B cell (primary cell): ENCODE measurements at regions not wholly inside any gene's neighbourhood (a gene's known extent, or its start where the extent isn't known, plus 50 kb on each side); places are given as distances from the start of the nearest gene placed in this dataset.

Experiments used
- ATAC-seq: fragments of 200-7000 bp; cut with Tn5 transposase; one replicate; pipeline ENCODE4 v1.10.0; 2021; ENCODE audit warnings: low read depth, mild to moderate bottlenecking, moderate number of reproducible peaks, moderate library complexity
- CTCF ChIA-PET: fragments of 350-600 bp; sonication (Branson Sonifier 250); formaldehyde crosslinking; loops from one replicate; lab custom pipeline; 2021; ENCODE audit warnings: antibody characterized with exemption, inconsistent platforms; lab: Charles Lee
- POLR2A ChIA-PET: fragments of 350-600 bp; sonication (Branson Sonifier 250); formaldehyde crosslinking; loops from one replicate; lab custom pipeline; 2021; ENCODE audit warnings: antibody characterized with exemption; lab: Charles Lee
- DNase-seq: peaks from one replicate; pipeline ENCODE4 v3.0.0; 2013
- H2AFZ ChIP-seq: 2 replicates; pipeline ENCODE4 v1.6.1; 2012; ENCODE audit warnings: mild to moderate bottlenecking, low read depth, low read length; ENCODE audit not compliant: insufficient read depth, poor library complexity, severe bottlenecking
- H3K27ac ChIP-seq, 2 donors: 1 replicate in 1 of 2; 2 replicates in 1 of 2; pipeline ENCODE4 v1.5.1; 2012 to 2013; ENCODE audit warnings: low read length in 2 of 2, mild to moderate bottlenecking in 2 of 2, moderate library complexity in 1 of 2
- H3K27me3 ChIP-seq, 4 experiments: fragments of 200-600 bp in 1 of 4; sonication (generic) in 1 of 4; replicated peaks in 1 of 4; 1 replicate in 2 of 4; 2 replicates in 2 of 4; pipeline versions ENCODE4 v1.6.1 to v1.7.0; 2013 to 2016; ENCODE audit warnings: low read length in 3 of 4, mild to moderate bottlenecking in 2 of 4, mixed read lengths in 1 of 4, moderate library complexity in 1 of 4; ENCODE audit not compliant: insufficient read depth in 4 of 4, control insufficient read depth in 3 of 4; ENCODE audit errors: control extremely low read depth in 1 of 4
- H3K36me3 ChIP-seq, 2 experiments: replicated peaks in 1 of 2; 1 replicate in 1 of 2; 2 replicates in 1 of 2; pipeline versions ENCODE4 v1.6.1 to v1.7.1; 2013; ENCODE audit warnings: low read length in 1 of 2; ENCODE audit not compliant: insufficient read depth in 2 of 2, control insufficient read depth in 1 of 2; ENCODE audit errors: control extremely low read depth in 1 of 2, extremely low read depth in 1 of 2
- H3K4me1 ChIP-seq, 2 donors: fragments of 200-600 bp in 1 of 2; sonication (generic) in 1 of 2; 1 replicate in 1 of 2; 2 replicates in 1 of 2; pipeline versions ENCODE4 v1.5.1 to v1.6.1; 2013 to 2017; ENCODE audit warnings: low read length in 2 of 2; ENCODE audit not compliant: control insufficient read depth in 2 of 2, insufficient read depth in 2 of 2
- H3K4me2 ChIP-seq: replicated peaks from 2 replicates; pipeline ENCODE3; 2012; ENCODE audit warnings: mild to moderate bottlenecking, low read depth, low read length; ENCODE audit not compliant: poor library complexity, severe bottlenecking
- H3K4me3 ChIP-seq, 5 experiments: fragments of 200-600 bp in 1 of 5; sonication (generic) in 1 of 5; 1 replicate in 3 of 5; 2 replicates in 2 of 5; pipeline versions ENCODE4 v1.5.1 to v1.7.0; 2011 to 2016; ENCODE audit warnings: low read length in 4 of 5, mild to moderate bottlenecking in 4 of 5, low read depth in 2 of 5, control low read depth in 1 of 5, moderate library complexity in 1 of 5; ENCODE audit not compliant: insufficient read depth in 1 of 5; ENCODE audit errors: control extremely low read depth in 1 of 5, extremely low read depth in 1 of 5
- H3K79me2 ChIP-seq: fragments of 200-600 bp; sonication (generic); one replicate; pipeline ENCODE4 v1.6.0; 2016; ENCODE audit warnings: low read length; ENCODE audit not compliant: control insufficient read depth, insufficient read depth
- H3K9ac ChIP-seq: fragments of 200-600 bp; sonication (generic); 2 replicates; pipeline ENCODE4 v1.6.1; 2017; ENCODE audit warnings: mild to moderate bottlenecking, low read length, moderate library complexity
- H3K9me3 ChIP-seq, 3 donors: one replicate each; pipeline versions ENCODE4 v1.6.1 to v1.7.1; 2013; ENCODE audit warnings: low read length in 2 of 3; ENCODE audit not compliant: control insufficient read depth in 2 of 3, insufficient read depth in 1 of 3; ENCODE audit errors: control extremely low read depth in 1 of 3
- H4K20me1 ChIP-seq: 2 replicates; pipeline ENCODE4 v1.6.0; 2012; ENCODE audit warnings: mild to moderate bottlenecking, low read length; ENCODE audit not compliant: insufficient read depth, control insufficient read depth, poor library complexity, severe bottlenecking
- H3K27ac Mint-ChIP-seq: one replicate; pipeline ENCODE4 v1.8.0; 2021; ENCODE audit warnings: mixed read lengths
- H3K27me3 Mint-ChIP-seq: one replicate; pipeline ENCODE4 v1.8.0; 2021; ENCODE audit warnings: mixed read lengths
- H3K4me1 Mint-ChIP-seq: one replicate; pipeline ENCODE4 v1.8.0; 2021; ENCODE audit warnings: mixed read lengths
- H3K4me3 Mint-ChIP-seq: one replicate; pipeline ENCODE4 v1.8.0; 2021; ENCODE audit warnings: mixed read lengths
- H3K9me3 Mint-ChIP-seq: one replicate; pipeline ENCODE4 v1.8.0; 2022; ENCODE audit warnings: mixed read lengths; ENCODE audit not compliant: insufficient read depth
- CTCF ChIP-seq: fragments of 200-600 bp; IDR thresholded peaks from one replicate; pipeline ENCODE4 v1.8.0; 2022; ENCODE audit warnings: antibody characterized with exemption, mild to moderate bottlenecking
- EZH2 ChIP-seq: IDR thresholded peaks from 2 replicates; pipeline ENCODE4 v1.6.1; 2012; ENCODE audit warnings: borderline replicate concordance, low read depth, mild to moderate bottlenecking, moderate library complexity, low read length; ENCODE audit not compliant: insufficient read depth, poor library complexity, severe bottlenecking
- WGBS: methylation state at CpG from one replicate; pipeline ENCODE4 v1.1.5; 2013; ENCODE audit warnings: missing lambda C conversion rate; ENCODE audit not compliant: insufficient coverage; 5-methylcytosine and 5-hydroxymethylcytosine counted together
- intact Hi-C: fragments of 100-400 bp; cut with micrococcal nuclease; formaldehyde crosslinking; loops from one replicate; pipeline ENCODE4 v1.10.0; 2022

GRCh38 chr5:117945258-117945657 lies 1043.1 kb downstream of the DTWD2 start:
- H3K9me3 Mint-ChIP-seq = peaks cover 5% of the 10 kb centered on the region
- Histone ChIP-seq H2AFZ (no peak overlapping the region), H3K36me3 (no peaks in the 10 kb centered on the region), H3K79me2 (no peaks in the 10 kb centered on the region), H3K4me1 (no peaks in the 10 kb centered on the region), H3K27me3 (no peaks in the 10 kb centered on the region), H3K9ac (no peak overlapping the region), H3K27ac (no peak overlapping the region), H3K9me3 (peaks cover 0 to 4% (median 0%) of the 10 kb centered on the region in 3 donors), H4K20me1 (no peaks in the 10 kb centered on the region), H3K4me2 (no peak overlapping the region), H3K4me3 (no peak overlapping the region)
- no peaks in the 10 kb centered on the region for H3K4me1 Mint-ChIP-seq
- ChIA-PET CTCF (no interaction called here), POLR2A (no interaction called here)
- DNase-seq = no peak
- no peak overlapping the region for H3K4me3 Mint-ChIP-seq
- H3K27ac Mint-ChIP-seq = no peak overlapping the region
- intact Hi-C loops = no loop called here
- no peak for ATAC-seq
- no CpG with 5 or more reads among the region's 2 CpGs for WGBS
- TF ChIP-seq CTCF (no peak), EZH2 (no peak)
- H3K27me3 Mint-ChIP-seq = no peaks in the 10 kb centered on the region

GRCh38 chr5:117943541-117943940 lies 1044.8 kb downstream of the DTWD2 start:
- Mint-ChIP-seq H3K4me1 (no peaks in the 10 kb centered on the region), H3K9me3 (peaks cover 7% of the 10 kb centered on the region)
- POLR2A ChIA-PET = no interaction called here

More at GRCh38 chr5:117943541-117943940, 1044.8 kb downstream of the DTWD2 start:
- peaks cover 0 to 4% (median 0%) of the 10 kb centered on the region in 3 donors for H3K9me3 ChIP-seq
- TF ChIP-seq CTCF = no peak
- TF ChIP-seq EZH2 = no peak
- H3K27ac ChIP-seq = no peak overlapping the region
- ATAC-seq (no peak), DNase-seq (no peak)
- no peaks in the 10 kb centered on the region for H3K27me3 Mint-ChIP-seq
- no peak overlapping the region for H3K27ac Mint-ChIP-seq
- H3K9ac ChIP-seq = no peak overlapping the region
- H3K4me3 ChIP-seq = no peak overlapping the region
- H3K36me3 ChIP-seq = no peaks in the 10 kb centered on the region
- H3K4me2 ChIP-seq = no peak overlapping the region
- H3K79me2 ChIP-seq = no peaks in the 10 kb centered on the region
- CTCF ChIA-PET = no interaction called here
- no peak overlapping the region for H2AFZ ChIP-seq
- H4K20me1 ChIP-seq = no peaks in the 10 kb centered on the region
- no peak overlapping the region for H3K4me3 Mint-ChIP-seq
- no peaks in the 10 kb centered on the region for H3K4me1 ChIP-seq
- H3K27me3 ChIP-seq = no peaks in the 10 kb centered on the region
- WGBS = 20% methylated on average over 3 of the region's 3 CpGs
- intact Hi-C loops = no loop called here
